PFSK-1 (cell line): ENCODE measurements at regions not wholly inside any gene's neighbourhood (a gene's known extent, or its start where the extent isn't known, plus 50 kb on each side); places are given as distances from the start of the nearest gene placed in this dataset.

Experiments used
- POLR2AphosphoS5 ChIP-seq: IDR thresholded peaks from 2 replicates; pipeline ENCODE4 v1.6.1; 2012; ENCODE audit warnings: low read depth, mild to moderate bottlenecking, control low read depth, low read length, moderate library complexity
- REST ChIP-seq, 2 experiments: IDR thresholded peaks; 2 replicates each; pipeline versions ENCODE4 v1.6.1 to v1.8.0; 2011 to 2012; ENCODE audit warnings: low read depth in 2 of 2, low read length in 2 of 2, control low read depth in 1 of 2, inconsistent platforms in 1 of 2, mild to moderate bottlenecking in 1 of 2, moderate library complexity in 1 of 2; ENCODE audit not compliant: insufficient read depth in 1 of 2

GRCh38 chr9:86548220-86548619, 194.0 kb upstream of the TUT7 start:
- TF ChIP-seq POLR2AphosphoS5 (no peak), REST (IDR thresholded peaks at IDR 0.05; ENCODE audit: insufficient read depth in 1 of 2, low read depth in 2 of 2, low read length in 2 of 2) (no peak)
